ENCODE measurements at regions not wholly inside any gene's neighbourhood (a gene's known extent, or its start where the extent isn't known, plus 50 kb on each side); places are given as distances from the start of the nearest gene placed in this dataset.

DNA sequence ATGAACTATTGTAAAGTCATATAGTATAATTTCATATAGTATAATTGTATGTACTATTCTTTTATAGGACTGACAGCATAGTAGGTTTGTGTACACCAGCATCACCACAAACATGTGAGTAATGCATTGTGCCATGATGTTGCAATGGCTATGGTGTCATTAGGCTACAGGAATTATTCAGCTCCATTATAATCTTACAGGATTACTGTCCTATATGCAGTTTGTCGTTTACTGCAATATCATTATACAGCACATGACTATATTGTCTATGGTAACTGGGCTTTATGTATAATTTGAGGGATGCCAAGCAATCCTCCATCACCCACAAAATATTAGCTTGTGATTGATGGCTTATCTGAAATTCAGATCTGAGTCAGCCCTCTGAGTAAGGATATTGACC is 54.2 kb upstream of the PBX1 start:
- no peaks in the 10 kb centered on the region for H3K9me3 ChIP-seq
- H3K4me1 ChIP-seq = no peaks in the 10 kb centered on the region
- no peaks in the 10 kb centered on the region for H3K27me3 ChIP-seq
- intact Hi-C loops (cut with DNase I) = no loop called here
- DNase-seq (no peak), ATAC-seq (no peak), FAIRE-seq (no peak)
- WGBS, 2 donors = 77 to 86% methylated on average over 1 of the region's 1 CpG
- TF ChIP-seq, protein P1, sequence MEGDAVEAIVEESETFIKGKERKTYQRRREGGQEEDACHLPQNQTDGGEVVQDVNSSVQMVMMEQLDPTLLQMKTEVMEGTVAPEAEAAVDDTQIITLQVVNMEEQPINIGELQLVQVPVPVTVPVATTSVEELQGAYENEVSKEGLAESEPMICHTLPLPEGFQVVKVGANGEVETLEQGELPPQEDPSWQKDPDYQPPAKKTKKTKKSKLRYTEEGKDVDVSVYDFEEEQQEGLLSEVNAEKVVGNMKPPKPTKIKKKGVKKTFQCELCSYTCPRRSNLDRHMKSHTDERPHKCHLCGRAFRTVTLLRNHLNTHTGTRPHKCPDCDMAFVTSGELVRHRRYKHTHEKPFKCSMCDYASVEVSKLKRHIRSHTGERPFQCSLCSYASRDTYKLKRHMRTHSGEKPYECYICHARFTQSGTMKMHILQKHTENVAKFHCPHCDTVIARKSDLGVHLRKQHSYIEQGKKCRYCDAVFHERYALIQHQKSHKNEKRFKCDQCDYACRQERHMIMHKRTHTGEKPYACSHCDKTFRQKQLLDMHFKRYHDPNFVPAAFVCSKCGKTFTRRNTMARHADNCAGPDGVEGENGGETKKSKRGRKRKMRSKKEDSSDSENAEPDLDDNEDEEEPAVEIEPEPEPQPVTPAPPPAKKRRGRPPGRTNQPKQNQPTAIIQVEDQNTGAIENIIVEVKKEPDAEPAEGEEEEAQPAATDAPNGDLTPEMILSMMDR (IDR thresholded peaks at IDR 0.05) = no peak
- H3K27ac ChIP-seq = no peak overlapping the region
- no peak overlapping the region for H3K4me3 ChIP-seq
- H3K36me3 ChIP-seq = no peaks in the 10 kb centered on the region
